GM23338 (cell line): ENCODE measurements at regions not wholly inside any gene's neighbourhood (a gene's known extent, or its start where the extent isn't known, plus 50 kb on each side); places are given as distances from the start of the nearest gene placed in this dataset.

Source experiments
- ATAC-seq: fragments of 200-7000 bp; cut with Tn5 transposase; 3 replicates; pipeline ENCODE4 v1.9.1; 2020
- DNase-seq: peaks from one replicate; pipeline ENCODE4 v3.0.0-alpha.2; 2015; ENCODE audit warnings: low spot score
- H2AFZ ChIP-seq: fragments of 200-600 bp; sonication (generic); 2 replicates; pipeline ENCODE4 v1.8.0; 2016; ENCODE audit warnings: antibody characterized with exemption, mild to moderate bottlenecking, moderate library complexity
- H3F3A ChIP-seq: fragments of 200-600 bp; sonication (generic); replicated peaks from 2 replicates; pipeline ENCODE4 v1.8.0; 2017; ENCODE audit warnings: antibody characterized with exemption, mixed run types, low read depth
- H3K27ac ChIP-seq: fragments of 200-600 bp; sonication (generic); 2 replicates; pipeline ENCODE4 v1.6.1; 2016; ENCODE audit warnings: low read depth
- H3K27me3 ChIP-seq: fragments of 200-600 bp; sonication (generic); 2 replicates; pipeline ENCODE4 v1.8.0; 2016; ENCODE audit warnings: mild to moderate bottlenecking, mixed run types, moderate library complexity; ENCODE audit not compliant: insufficient read depth
- H3K36me3 ChIP-seq: fragments of 200-600 bp; sonication (generic); 2 replicates; pipeline ENCODE4 v1.8.0; 2016; ENCODE audit warnings: mild to moderate bottlenecking; ENCODE audit not compliant: insufficient read depth
- H3K4me1 ChIP-seq: fragments of 200-600 bp; sonication (generic); 2 replicates; pipeline ENCODE4 v1.8.0; 2016; ENCODE audit warnings: mild to moderate bottlenecking, moderate library complexity; ENCODE audit not compliant: insufficient read depth
- H3K4me2 ChIP-seq: fragments of 200-600 bp; sonication (generic); 2 replicates; pipeline ENCODE4 v1.7.1; 2017; ENCODE audit warnings: mixed run types
- H3K4me3 ChIP-seq: fragments of 200-600 bp; sonication (generic); 2 replicates; pipeline ENCODE4 v1.6.1; 2016; ENCODE audit warnings: mixed run types
- H3K79me2 ChIP-seq: fragments of 200-600 bp; sonication (generic); replicated peaks from 2 replicates; pipeline ENCODE4 v1.8.0; 2017; ENCODE audit warnings: mild to moderate bottlenecking; ENCODE audit not compliant: insufficient read depth
- H3K9me2 ChIP-seq: fragments of 200-600 bp; sonication (generic); 2 replicates; pipeline ENCODE4 v1.8.0; 2017; ENCODE audit not compliant: insufficient read depth
- H4K20me1 ChIP-seq: fragments of 200-600 bp; sonication (generic); replicated peaks from 2 replicates; pipeline ENCODE4 v1.8.0; 2017; ENCODE audit warnings: mild to moderate bottlenecking; ENCODE audit not compliant: insufficient read depth
- H3K27ac Mint-ChIP-seq: 2 replicates; pipeline ENCODE4 v1.8.0; 2020; ENCODE audit warnings: inconsistent platforms, mild to moderate bottlenecking, moderate library complexity, mixed read lengths
- H3K27me3 Mint-ChIP-seq: 3 replicates; pipeline ENCODE4 v1.8.0; 2022; ENCODE audit warnings: low read depth, mild to moderate bottlenecking, moderate library complexity, mixed read lengths, inconsistent platforms; ENCODE audit not compliant: insufficient read depth, poor library complexity
- H3K36me3 Mint-ChIP-seq: 3 replicates; pipeline ENCODE4 v1.8.0; 2021; ENCODE audit warnings: low read depth, mild to moderate bottlenecking, inconsistent platforms, moderate library complexity, mixed read lengths
- H3K4me1 Mint-ChIP-seq: 3 replicates; pipeline ENCODE4 v1.8.0; 2020; ENCODE audit warnings: mild to moderate bottlenecking, inconsistent platforms, mixed read lengths
- H3K4me3 Mint-ChIP-seq: 3 replicates; pipeline ENCODE4 v1.8.0; 2021; ENCODE audit warnings: moderate library complexity, mild to moderate bottlenecking, inconsistent platforms, mixed read lengths
- H3K9me3 Mint-ChIP-seq: 3 replicates; pipeline ENCODE4 v1.8.0; 2020; ENCODE audit warnings: moderate library complexity, mild to moderate bottlenecking, inconsistent platforms, mixed read lengths
- CREB1 ChIP-seq: fragments of 250-450 bp; sonication (Bioruptor Pico); IDR thresholded peaks from 2 replicates; pipeline ENCODE4 v1.5.0; 2020; ENCODE audit warnings: low read depth, mild to moderate bottlenecking, moderate library complexity
- CTCF ChIP-seq, 2 experiments: fragments of 200-600 bp in 1 of 2; sonication (generic) in 1 of 2; conservative IDR thresholded peaks; 2 replicates each; pipeline versions ENCODE4 v1.5.1 to v1.6.1; 2016 to 2017; ENCODE audit warnings: antibody characterized with exemption in 2 of 2, low read depth in 2 of 2, mild to moderate bottlenecking in 2 of 2, moderate library complexity in 1 of 2
- ETS1 ChIP-seq: IDR thresholded peaks from 2 replicates; pipeline ENCODE4 v1.6.1; 2016; ENCODE audit warnings: antibody characterized with exemption
- EZH2phosphoT487 ChIP-seq: fragments of 200-600 bp; sonication (generic); IDR thresholded peaks from one replicate; pipeline ENCODE4 v1.8.1; 2018; ENCODE audit warnings: antibody characterized with exemption; ENCODE audit not compliant: unreplicated experiment
- NANOG ChIP-seq: IDR thresholded peaks from 2 replicates; pipeline ENCODE4 v1.6.1; 2016; ENCODE audit warnings: antibody characterized with exemption, borderline replicate concordance
- STAT1 ChIP-seq: IDR thresholded peaks from one replicate; pipeline ENCODE4 v1.6.1; 2016; ENCODE audit warnings: antibody characterized with exemption; ENCODE audit not compliant: unreplicated experiment
- ZNF114 ChIP-seq: fragments of 250-450 bp; sonication (Bioruptor Pico); IDR thresholded peaks from 2 replicates; pipeline ENCODE4 v1.5.0; 2020; ENCODE audit warnings: mild to moderate bottlenecking, moderate library complexity
- ZNF331 ChIP-seq: fragments of 250-450 bp; sonication (Bioruptor Pico); IDR thresholded peaks from 2 replicates; pipeline ENCODE4 v1.5.0; 2020; ENCODE audit warnings: low read depth, mild to moderate bottlenecking, moderate library complexity
- TF ChIP-seq, protein P1 (sequence below): fragments of 250-450 bp; sonication (Bioruptor Pico); IDR thresholded peaks from 2 replicates; pipeline ENCODE4 v1.5.0; 2020; ENCODE audit warnings: mild to moderate bottlenecking, moderate library complexity

DNA sequence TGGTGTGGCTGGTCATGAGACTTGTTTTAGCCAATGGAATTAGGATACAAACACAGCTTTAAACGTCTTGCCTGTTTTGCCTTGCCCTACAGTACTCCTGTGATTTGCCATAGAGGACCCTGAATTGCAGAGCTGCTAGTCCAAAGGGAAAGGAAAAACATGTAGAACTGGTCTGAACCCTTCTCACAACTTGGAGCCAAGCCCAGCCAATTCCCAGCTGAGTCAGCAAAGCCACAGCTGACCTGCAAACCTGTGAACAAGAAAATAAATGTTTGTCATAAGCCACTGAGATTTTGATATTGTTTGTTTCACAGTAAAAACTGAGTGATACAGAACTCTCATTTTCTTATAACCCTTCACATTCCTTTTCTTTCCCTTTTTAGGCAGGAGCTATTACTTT lies 360.5 kb upstream of the API5 start (continued):
- TF ChIP-seq EZH2phosphoT487 (no peak), ZNF114 (CRISPR knock-in tag) (no peak), CREB1 (CRISPR knock-in tag) (no peak), STAT1 (no peak), ETS1 (no peak), ZNF331 (CRISPR knock-in tag) (no peak), CTCF (conservative IDR thresholded peaks at IDR 0.05; ENCODE audit: low read depth in 2 of 2) (no peak), NANOG (no peak)

DNA sequence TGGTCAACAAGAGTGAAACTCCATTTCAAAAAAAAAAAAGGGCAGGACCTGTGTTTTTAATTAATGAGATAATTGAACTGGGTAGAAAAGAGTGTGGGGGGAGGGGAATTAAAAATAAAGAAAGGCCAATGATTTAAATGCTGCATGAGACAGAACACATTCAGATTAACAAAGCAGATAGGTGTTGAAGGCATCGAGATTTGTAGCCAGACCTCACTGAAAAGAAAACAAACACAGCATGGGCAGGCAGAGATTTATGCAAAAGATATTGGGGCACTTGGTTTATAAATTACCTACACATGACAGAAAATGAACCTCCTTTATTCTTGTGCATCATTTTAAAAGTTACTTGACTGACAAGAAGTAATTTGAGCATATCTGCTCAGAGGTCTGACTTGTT lies 354.0 kb upstream of the API5 start:
- H3K27ac ChIP-seq: no peak overlapping the region
- TF ChIP-seq, protein P1, sequence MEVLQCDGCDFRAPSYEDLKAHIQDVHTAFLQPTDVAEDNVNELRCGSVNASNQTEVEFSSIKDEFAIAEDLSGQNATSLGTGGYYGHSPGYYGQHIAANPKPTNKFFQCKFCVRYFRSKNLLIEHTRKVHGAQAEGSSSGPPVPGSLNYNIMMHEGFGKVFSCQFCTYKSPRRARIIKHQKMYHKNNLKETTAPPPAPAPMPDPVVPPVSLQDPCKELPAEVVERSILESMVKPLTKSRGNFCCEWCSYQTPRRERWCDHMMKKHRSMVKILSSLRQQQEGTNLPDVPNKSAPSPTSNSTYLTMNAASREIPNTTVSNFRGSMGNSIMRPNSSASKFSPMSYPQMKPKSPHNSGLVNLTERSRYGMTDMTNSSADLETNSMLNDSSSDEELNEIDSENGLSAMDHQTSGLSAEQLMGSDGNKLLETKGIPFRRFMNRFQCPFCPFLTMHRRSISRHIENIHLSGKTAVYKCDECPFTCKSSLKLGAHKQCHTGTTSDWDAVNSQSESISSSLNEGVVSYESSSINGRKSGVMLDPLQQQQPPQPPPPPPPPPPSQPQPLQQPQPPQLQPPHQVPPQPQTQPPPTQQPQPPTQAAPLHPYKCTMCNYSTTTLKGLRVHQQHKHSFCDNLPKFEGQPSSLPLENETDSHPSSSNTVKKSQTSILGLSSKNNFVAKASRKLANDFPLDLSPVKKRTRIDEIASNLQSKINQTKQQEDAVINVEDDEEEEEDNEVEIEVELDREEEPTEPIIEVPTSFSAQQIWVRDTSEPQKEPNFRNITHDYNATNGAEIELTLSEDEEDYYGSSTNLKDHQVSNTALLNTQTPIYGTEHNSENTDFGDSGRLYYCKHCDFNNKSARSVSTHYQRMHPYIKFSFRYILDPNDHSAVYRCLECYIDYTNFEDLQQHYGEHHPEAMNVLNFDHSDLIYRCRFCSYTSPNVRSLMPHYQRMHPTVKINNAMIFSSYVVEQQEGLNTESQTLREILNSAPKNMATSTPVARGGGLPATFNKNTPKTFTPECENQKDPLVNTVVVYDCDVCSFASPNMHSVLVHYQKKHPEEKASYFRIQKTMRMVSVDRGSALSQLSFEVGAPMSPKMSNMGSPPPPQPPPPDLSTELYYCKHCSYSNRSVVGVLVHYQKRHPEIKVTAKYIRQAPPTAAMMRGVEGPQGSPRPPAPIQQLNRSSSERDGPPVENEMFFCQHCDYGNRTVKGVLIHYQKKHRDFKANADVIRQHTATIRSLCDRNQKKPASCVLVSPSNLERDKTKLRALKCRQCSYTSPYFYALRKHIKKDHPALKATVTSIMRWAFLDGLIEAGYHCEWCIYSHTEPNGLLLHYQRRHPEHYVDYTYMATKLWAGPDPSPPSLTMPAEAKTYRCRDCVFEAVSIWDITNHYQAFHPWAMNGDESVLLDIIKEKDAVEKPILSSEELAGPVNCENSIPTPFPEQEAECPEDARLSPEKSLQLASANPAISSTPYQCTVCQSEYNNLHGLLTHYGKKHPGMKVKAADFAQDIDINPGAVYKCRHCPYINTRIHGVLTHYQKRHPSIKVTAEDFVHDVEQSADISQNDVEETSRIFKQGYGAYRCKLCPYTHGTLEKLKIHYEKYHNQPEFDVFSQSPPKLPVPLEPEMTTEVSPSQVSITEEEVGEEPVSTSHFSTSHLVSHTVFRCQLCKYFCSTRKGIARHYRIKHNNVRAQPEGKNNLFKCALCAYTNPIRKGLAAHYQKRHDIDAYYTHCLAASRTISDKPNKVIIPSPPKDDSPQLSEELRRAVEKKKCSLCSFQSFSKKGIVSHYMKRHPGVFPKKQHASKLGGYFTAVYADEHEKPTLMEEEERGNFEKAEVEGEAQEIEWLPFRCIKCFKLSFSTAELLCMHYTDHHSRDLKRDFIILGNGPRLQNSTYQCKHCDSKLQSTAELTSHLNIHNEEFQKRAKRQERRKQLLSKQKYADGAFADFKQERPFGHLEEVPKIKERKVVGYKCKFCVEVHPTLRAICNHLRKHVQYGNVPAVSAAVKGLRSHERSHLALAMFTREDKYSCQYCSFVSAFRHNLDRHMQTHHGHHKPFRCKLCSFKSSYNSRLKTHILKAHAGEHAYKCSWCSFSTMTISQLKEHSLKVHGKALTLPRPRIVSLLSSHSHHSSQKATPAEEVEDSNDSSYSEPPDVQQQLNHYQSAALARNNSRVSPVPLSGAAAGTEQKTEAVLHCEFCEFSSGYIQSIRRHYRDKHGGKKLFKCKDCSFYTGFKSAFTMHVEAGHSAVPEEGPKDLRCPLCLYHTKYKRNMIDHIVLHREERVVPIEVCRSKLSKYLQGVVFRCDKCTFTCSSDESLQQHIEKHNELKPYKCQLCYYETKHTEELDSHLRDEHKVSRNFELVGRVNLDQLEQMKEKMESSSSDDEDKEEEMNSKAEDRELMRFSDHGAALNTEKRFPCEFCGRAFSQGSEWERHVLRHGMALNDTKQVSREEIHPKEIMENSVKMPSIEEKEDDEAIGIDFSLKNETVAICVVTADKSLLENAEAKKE (CRISPR knock-in tag): no peak
- no peaks in the 10 kb centered on the region for H3K4me1 ChIP-seq
- no peaks in the 10 kb centered on the region for H3F3A ChIP-seq
- no peaks in the 10 kb centered on the region for H3K27me3 ChIP-seq
- H4K20me1 ChIP-seq: no peaks in the 10 kb centered on the region
- no peak overlapping the region for H3K4me3 ChIP-seq
- Mint-ChIP-seq H3K9me3 (peaks cover 80% of the 10 kb centered on the region), H3K27me3 (peaks cover 2% of the 10 kb centered on the region), H3K27ac (no peak overlapping the region), H3K36me3 (peaks cover 9% of the 10 kb centered on the region; the same call in 2 of the 3 replicates), H3K4me1 (no peaks in the 10 kb centered on the region), H3K4me3 (no peak overlapping the region)
- no peak overlapping the region for H2AFZ ChIP-seq
- H3K9me2 ChIP-seq: no peaks in the 10 kb centered on the region
- no peak overlapping the region for H3K4me2 ChIP-seq
- H3K36me3 ChIP-seq: no peaks in the 10 kb centered on the region
- no peak for ATAC-seq
- no peaks in the 10 kb centered on the region for H3K79me2 ChIP-seq
- DNase-seq: no peak
